Endothelial cell of umbilical vein (primary cell): ENCODE measurements at regions not wholly inside any gene's neighbourhood (a gene's known extent, or its start where the extent isn't known, plus 50 kb on each side); places are given as distances from the start of the nearest gene placed in this dataset.
"Not testable (repeated sequence)": the region's sequence is repeated elsewhere in the genome, so short reads cannot be mapped to it uniquely, and the experiment has no call there.

Source experiments
- BruUV-seq: library from RNA; stranded (reverse); fragments of 400-500 nt; replicated peaks from 2 replicates; lab custom pipeline; 2021; lab: Mats Ljungman, UMichigan
- CTCF ChIA-PET: fragments of 300-600, 350-600 bp; sonication (Branson Sonifier 250); formaldehyde crosslinking; loops from one replicate; lab custom pipeline; 2021; ENCODE audit warnings: antibody characterized with exemption, inconsistent platforms; lab: Charles Lee
- POLR2A ChIA-PET: fragments of 300-600, 350-600 bp; sonication (Branson Sonifier 250); formaldehyde crosslinking; loops from one replicate; lab custom pipeline; 2021; ENCODE audit warnings: antibody characterized with exemption, inconsistent platforms; lab: Charles Lee
- DNase-seq: peaks from one replicate; pipeline ENCODE4 v3.0.0-alpha.2; 2011; ENCODE audit warnings: low read depth, low spot score
- FAIRE-seq: peaks from 2 replicates; lab custom pipeline; 2011; peaks lifted over from hg19 to GRCh38; lab: Jason Lieb, UNC
- H2AFZ ChIP-seq: 2 replicates; pipeline ENCODE4 v1.6.0; 2012; ENCODE audit warnings: low read depth, low read length, control low read depth, inconsistent platforms
- H3K27ac ChIP-seq: 2 replicates; pipeline ENCODE4 v1.5.1; 2011; ENCODE audit warnings: low read depth, mild to moderate bottlenecking, control low read depth, low read length, moderate library complexity; ENCODE audit not compliant: insufficient read depth
- H3K27me3 ChIP-seq, 2 experiments: 2 replicates each; pipeline versions ENCODE4 v1.6.0 to v1.6.1; 2011; ENCODE audit warnings: low read length in 2 of 2, mixed read lengths in 1 of 2; ENCODE audit not compliant: control insufficient read depth in 2 of 2, insufficient read depth in 2 of 2
- H3K36me3 ChIP-seq, 2 experiments: 2 replicates in 1 of 2; 3 replicates in 1 of 2; pipeline ENCODE4 v1.5.1; 2011; ENCODE audit warnings: low read length in 2 of 2, mild to moderate bottlenecking in 1 of 2, moderate library complexity in 1 of 2; ENCODE audit not compliant: control insufficient read depth in 2 of 2, insufficient read depth in 2 of 2; ENCODE audit errors: extremely low read depth in 1 of 2
- H3K4me1 ChIP-seq: 3 replicates; pipeline ENCODE4 v1.5.1; 2011; ENCODE audit warnings: mild to moderate bottlenecking, low read length; ENCODE audit not compliant: control insufficient read depth, insufficient read depth; ENCODE audit errors: extremely low read depth
- H3K4me2 ChIP-seq: 2 replicates; pipeline ENCODE4 v1.6.1; 2011; ENCODE audit warnings: low read length, control low read depth, mixed read lengths; ENCODE audit not compliant: insufficient read depth
- H3K4me3 ChIP-seq, 3 experiments: fragments of 200-600 bp in 1 of 3; sonication (generic), shearing (Covaris generic) in 1 of 3; replicated peaks in 1 of 3; 2 replicates each; pipeline ENCODE4 v1.5.1; 2011 to 2016; ENCODE audit warnings: control low read depth in 3 of 3, low read length in 3 of 3, mild to moderate bottlenecking in 2 of 3, inconsistent platforms in 1 of 3, low read depth in 1 of 3, moderate library complexity in 1 of 3; ENCODE audit not compliant: insufficient read depth in 1 of 3
- H3K79me2 ChIP-seq: 2 replicates; pipeline ENCODE4 v1.6.0; 2012; ENCODE audit warnings: low read length, inconsistent platforms; ENCODE audit not compliant: control insufficient read depth, insufficient read depth
- H3K9ac ChIP-seq: replicated peaks from 2 replicates; pipeline ENCODE3; 2011; ENCODE audit warnings: low read length, control low read depth; ENCODE audit not compliant: insufficient read depth; ENCODE audit errors: extremely low read depth
- H3K9me1 ChIP-seq: replicated peaks from 3 replicates; pipeline ENCODE4 v1.6.0; 2011; ENCODE audit warnings: mild to moderate bottlenecking, low read length; ENCODE audit not compliant: control insufficient read depth, insufficient read depth; ENCODE audit errors: extremely low read depth
- H3K9me3 ChIP-seq: replicated peaks from 2 replicates; pipeline ENCODE4 v1.5.1; 2012; ENCODE audit warnings: low read length, inconsistent platforms; ENCODE audit not compliant: control insufficient read depth, insufficient read depth
- H4K20me1 ChIP-seq: replicated peaks from 2 replicates; pipeline ENCODE3; 2011; ENCODE audit warnings: mild to moderate bottlenecking, low read length; ENCODE audit not compliant: control insufficient read depth, insufficient read depth; ENCODE audit errors: extremely low read depth
- dilution Hi-C: fragments of 300-500 bp; cut with MboI; formaldehyde crosslinking; loops from one replicate; pipeline ENCODE4 v1.15.0; 2019; ENCODE audit warnings: low sequenced_read_pairs; ENCODE audit not compliant: extremely low pct_ligation_motif_present
- intact Hi-C: fragments of 100-400 bp; cut with micrococcal nuclease; formaldehyde crosslinking; loops from one replicate; pipeline ENCODE4 v1.10.0; 2022

GRCh38 chr3:172579753-172580152 is 56.5 kb upstream of the TNFSF10 start:
- H3K9me1 ChIP-seq, H4K20me1 ChIP-seq, H3K27ac ChIP-seq, intact Hi-C loops, FAIRE-seq, dilution Hi-C loops, POLR2A ChIA-PET, DNase-seq, H3K9ac ChIP-seq, BruUV-seq, H3K4me1 ChIP-seq, H3K4me2 ChIP-seq, H3K4me3 ChIP-seq, H3K9me3 ChIP-seq, H3K79me2 ChIP-seq, H3K36me3 ChIP-seq, H2AFZ ChIP-seq, H3K27me3 ChIP-seq: not testable (repeated sequence)
- CTCF ChIA-PET: interaction anchor here (1.2 kb wide), 1 partner anchor 16 kb away, joined by 5 read pairs; no protein-coding TSS in a partner anchor

- H3K36me3 ChIP-seq, H3K4me3 ChIP-seq, BruUV-seq, H3K9ac ChIP-seq, H3K9me3 ChIP-seq, H2AFZ ChIP-seq, dilution Hi-C loops, FAIRE-seq, H3K27me3 ChIP-seq, H3K79me2 ChIP-seq, H4K20me1 ChIP-seq, POLR2A ChIA-PET, DNase-seq, intact Hi-C loops, H3K4me1 ChIP-seq, H3K9me1 ChIP-seq, H3K27ac ChIP-seq, H3K4me2 ChIP-seq: not testable (repeated sequence)
- CTCF ChIA-PET: interaction anchor here (1.0 to 1.6 kb wide), 3 partner anchors 16 to 112 kb away, joined by 3 to 5 read pairs (median 4); no protein-coding TSS in a partner anchor
Observed at GRCh38 chr3:172578714-172579113, 55.5 kb upstream of the TNFSF10 start.
